SK-N-MC (cell line): ENCODE measurements at regions not wholly inside any gene's neighbourhood (a gene's known extent, or its start where the extent isn't known, plus 50 kb on each side); places are given as distances from the start of the nearest gene placed in this dataset.

ENCODE experiments used
- DNase-seq: peaks from one replicate; pipeline ENCODE4 v3.0.0-alpha.2; 2011; ENCODE audit warnings: low read depth, low spot score
- H3K27ac ChIP-seq: fragments of 200-600 bp; sonication (generic); 2 replicates; pipeline ENCODE4 v1.5.1; 2016; ENCODE audit warnings: mixed run types
- H3K36me3 ChIP-seq: fragments of 200-600 bp; sonication (generic); 2 replicates; pipeline ENCODE4 v1.6.1; 2017; ENCODE audit warnings: antibody characterized with exemption, low read length, mixed read lengths; ENCODE audit not compliant: insufficient read depth
- H3K4me3 ChIP-seq: fragments of 200-600 bp; sonication (generic); 2 replicates; pipeline ENCODE4 v1.5.1; 2016
- H3K9ac ChIP-seq: fragments of 200-600 bp; sonication (generic); 2 replicates; pipeline ENCODE4 v1.8.0; 2017; ENCODE audit warnings: mixed run types, mixed read lengths; ENCODE audit not compliant: insufficient read length
- H3K9me3 ChIP-seq: fragments of 200-600 bp; sonication (generic); 2 replicates; pipeline ENCODE4 v1.6.1; 2017; ENCODE audit warnings: low read depth, mild to moderate bottlenecking, antibody characterized with exemption, low read length, moderate library complexity, mixed read lengths
- EZH2 ChIP-seq: fragments of 200-600 bp; sonication (generic); IDR thresholded peaks from one replicate; pipeline ENCODE4 v1.6.1; 2017; ENCODE audit warnings: antibody characterized with exemption
- FOXP2 ChIP-seq: optimal IDR thresholded peaks from 2 replicates; pipeline ENCODE3; 2011; ENCODE audit warnings: mild to moderate bottlenecking, moderate library complexity; ENCODE audit not compliant: insufficient read depth; ENCODE audit errors: extremely low read length, control extremely low read depth
- POLR2AphosphoS5 ChIP-seq: IDR thresholded peaks from 2 replicates; pipeline ENCODE4 v1.6.1; 2012; ENCODE audit warnings: mild to moderate bottlenecking, low read depth, low read length, borderline replicate concordance

DNA sequence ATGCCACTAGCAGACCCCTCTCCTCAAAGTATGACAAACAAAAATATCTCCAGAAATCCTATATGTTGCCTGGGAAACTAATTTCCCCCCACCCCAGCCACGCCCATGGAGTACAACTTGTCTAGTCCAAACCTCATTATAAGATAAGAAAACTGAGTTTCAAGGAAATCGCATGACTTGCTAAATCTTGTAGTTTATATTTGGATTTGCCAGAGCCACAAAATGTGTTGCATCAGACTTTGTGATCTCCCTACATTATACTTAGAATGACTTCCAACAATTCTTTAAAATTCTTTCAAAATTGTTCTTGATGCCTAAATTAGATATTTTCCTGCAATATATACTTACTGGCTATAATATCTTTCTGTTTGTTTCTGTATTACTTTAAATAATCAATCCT, 1034.4 kb downstream of the IGSF11 start:
- H3K9me3 ChIP-seq, result no peaks in the 10 kb centered on the region
- no peak for TF ChIP-seq EZH2
- TF ChIP-seq POLR2AphosphoS5, result no peak
- no peak for TF ChIP-seq FOXP2
- H3K36me3 ChIP-seq, result no peaks in the 10 kb centered on the region
- no peak overlapping the region for H3K4me3 ChIP-seq
- DNase-seq, result no peak
- H3K9ac ChIP-seq, result no peak overlapping the region
- no peak overlapping the region for H3K27ac ChIP-seq

DNA sequence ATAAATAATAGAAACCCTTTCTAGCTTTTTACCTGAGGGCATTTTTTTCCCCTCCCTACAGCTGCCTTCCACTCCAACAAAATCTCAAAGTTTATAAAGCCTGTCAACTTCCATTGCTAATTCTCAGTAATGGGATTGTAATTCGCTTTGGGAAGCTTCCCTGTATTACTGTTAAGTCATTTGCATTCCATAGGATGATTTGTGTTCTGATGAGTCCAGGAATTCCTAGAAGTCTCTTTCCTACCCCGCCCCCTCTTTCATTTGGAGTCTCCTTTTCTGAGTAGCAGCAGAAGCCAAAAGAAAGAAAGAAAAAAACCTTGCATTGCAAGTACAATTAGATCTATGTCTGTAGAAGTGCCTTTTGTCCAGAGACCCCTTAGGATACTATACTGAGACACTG, 1033.3 kb downstream of the IGSF11 start:
- no peak for DNase-seq
- no peaks in the 10 kb centered on the region for H3K9me3 ChIP-seq
- TF ChIP-seq FOXP2 (no peak), POLR2AphosphoS5 (no peak), EZH2 (no peak)
- no peak overlapping the region for H3K4me3 ChIP-seq
- no peak overlapping the region for H3K9ac ChIP-seq
- H3K36me3 ChIP-seq, result no peaks in the 10 kb centered on the region
- H3K27ac ChIP-seq, result no peak overlapping the region

DNA sequence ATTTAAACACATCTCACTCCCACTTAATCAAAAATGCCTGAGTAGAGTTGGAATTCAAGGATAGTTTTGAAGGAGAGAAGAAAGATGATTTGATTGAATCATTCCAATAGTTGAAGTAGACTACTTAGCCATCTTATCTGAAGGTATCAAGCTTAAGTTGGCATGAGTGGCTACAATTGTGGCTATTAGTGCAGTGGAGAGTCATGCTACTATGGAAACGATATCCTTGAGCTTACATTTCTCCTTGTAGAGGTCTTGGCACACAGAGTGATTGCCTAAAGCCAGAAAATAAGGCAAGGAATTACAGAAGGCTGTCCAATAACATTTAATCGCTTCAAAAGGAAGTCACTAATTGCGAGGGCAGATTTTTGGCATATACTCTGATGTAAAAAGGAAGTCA, 1022.7 kb downstream of the IGSF11 start:
- no peak overlapping the region for H3K27ac ChIP-seq
- no peak for DNase-seq
- TF ChIP-seq POLR2AphosphoS5 (no peak), FOXP2 (no peak), EZH2 (no peak)
- H3K36me3 ChIP-seq, result no peaks in the 10 kb centered on the region
- no peak overlapping the region for H3K4me3 ChIP-seq
- no peaks in the 10 kb centered on the region for H3K9me3 ChIP-seq
- H3K9ac ChIP-seq, result no peak overlapping the region

DNA sequence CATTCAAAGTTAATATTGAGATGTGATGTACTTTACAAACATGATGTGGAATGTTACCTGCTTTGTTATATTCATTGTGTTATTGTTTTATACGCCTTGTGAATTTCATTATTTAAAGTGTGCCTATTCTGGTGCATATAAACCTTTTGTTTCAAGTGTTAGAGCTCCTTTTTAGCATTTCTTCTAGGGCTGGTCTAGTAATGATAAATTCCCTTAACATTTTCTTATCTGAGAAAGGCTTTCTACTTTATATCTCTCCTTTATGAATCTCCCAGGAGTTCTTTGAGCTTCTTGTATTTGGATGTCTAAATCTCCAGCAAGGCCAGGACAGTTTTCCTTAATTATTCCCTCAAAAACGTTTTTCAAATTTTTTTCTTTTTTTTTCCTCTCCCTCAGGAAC, 1005.6 kb downstream of the IGSF11 start:
- H3K9me3 ChIP-seq, result no peaks in the 10 kb centered on the region
- TF ChIP-seq EZH2 (no peak), POLR2AphosphoS5 (no peak), FOXP2 (no peak)
- no peak for DNase-seq
- H3K9ac ChIP-seq, result no peak overlapping the region
- H3K36me3 ChIP-seq, result no peaks in the 10 kb centered on the region
- no peak overlapping the region for H3K4me3 ChIP-seq
- no peak overlapping the region for H3K27ac ChIP-seq

DNA sequence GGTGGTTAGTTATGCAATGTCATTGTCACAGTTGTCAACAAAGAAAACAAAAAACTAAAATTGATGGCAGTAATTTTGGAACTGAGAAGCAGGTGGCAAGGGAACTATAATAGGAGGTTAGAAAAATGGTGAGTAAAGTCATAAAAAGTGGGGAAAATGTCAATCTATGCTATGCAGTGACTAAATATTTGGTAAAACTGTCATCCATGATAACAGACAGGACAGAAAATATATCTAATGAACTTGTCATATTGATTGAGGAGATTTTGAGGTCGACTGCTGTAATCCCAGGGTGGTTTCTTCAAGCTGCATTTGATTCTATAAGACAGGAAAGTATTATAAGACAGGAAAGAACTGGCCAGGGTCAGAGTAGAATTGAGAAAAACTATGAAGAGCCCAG, 998.4 kb downstream of the IGSF11 start:
- Histone ChIP-seq H3K4me3 (no peak overlapping the region), H3K27ac (no peak overlapping the region), H3K9me3 (no peaks in the 10 kb centered on the region), H3K9ac (no peak overlapping the region), H3K36me3 (no peaks in the 10 kb centered on the region)
- TF ChIP-seq FOXP2 (no peak), POLR2AphosphoS5 (no peak), EZH2 (no peak)
- no peak for DNase-seq

DNA sequence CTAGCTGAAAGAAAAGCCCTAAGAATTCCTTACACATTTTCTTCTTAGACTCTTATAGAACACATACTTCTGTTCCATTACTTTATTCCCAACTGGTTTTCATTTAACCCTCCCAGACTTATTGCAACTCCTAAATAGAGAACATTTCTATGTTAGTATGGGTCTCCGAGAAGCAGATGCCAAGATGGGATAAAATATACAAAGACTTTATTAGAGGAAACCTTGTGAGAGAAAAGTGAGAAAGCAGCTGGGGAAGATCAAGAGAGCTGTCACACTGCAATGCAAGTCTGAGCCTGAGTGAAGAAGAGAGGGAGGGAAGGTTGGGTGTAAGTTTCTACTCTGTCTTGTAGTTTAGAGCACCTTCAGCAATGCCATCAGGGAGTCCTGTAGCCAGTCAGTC, 979.3 kb downstream of the IGSF11 start:
- no peaks in the 10 kb centered on the region for H3K36me3 ChIP-seq
- no peak for TF ChIP-seq POLR2AphosphoS5
- no peak for TF ChIP-seq EZH2
- no peak for TF ChIP-seq FOXP2
- DNase-seq, result no peak
- no peak overlapping the region for H3K9ac ChIP-seq
- no peaks in the 10 kb centered on the region for H3K9me3 ChIP-seq
- no peak overlapping the region for H3K27ac ChIP-seq
- H3K4me3 ChIP-seq, result no peak overlapping the region

DNA sequence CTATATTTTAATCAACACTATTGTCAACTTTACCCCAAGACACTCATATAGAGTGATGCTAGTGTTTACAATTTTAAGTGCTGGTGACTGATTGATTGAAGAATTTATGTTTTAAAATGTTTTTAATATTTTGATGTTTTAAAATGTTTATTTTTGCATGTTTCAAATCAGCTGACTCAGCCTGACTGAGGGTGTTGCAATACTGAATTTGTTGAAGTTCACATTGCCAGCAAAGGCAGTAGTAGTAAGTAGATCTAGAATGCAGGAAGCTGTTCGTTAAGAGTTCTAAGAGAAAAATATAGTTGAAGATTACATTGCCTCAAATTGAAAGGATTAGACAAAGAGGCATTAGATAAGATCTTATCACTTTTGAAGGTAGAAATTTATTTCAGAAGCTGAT, 977.6 kb downstream of the IGSF11 start:
- Histone ChIP-seq H3K9me3 (no peaks in the 10 kb centered on the region), H3K36me3 (no peaks in the 10 kb centered on the region), H3K9ac (no peak overlapping the region), H3K4me3 (no peak overlapping the region), H3K27ac (no peak overlapping the region)
- DNase-seq, result no peak
- TF ChIP-seq EZH2 (no peak), FOXP2 (no peak), POLR2AphosphoS5 (no peak)

DNA sequence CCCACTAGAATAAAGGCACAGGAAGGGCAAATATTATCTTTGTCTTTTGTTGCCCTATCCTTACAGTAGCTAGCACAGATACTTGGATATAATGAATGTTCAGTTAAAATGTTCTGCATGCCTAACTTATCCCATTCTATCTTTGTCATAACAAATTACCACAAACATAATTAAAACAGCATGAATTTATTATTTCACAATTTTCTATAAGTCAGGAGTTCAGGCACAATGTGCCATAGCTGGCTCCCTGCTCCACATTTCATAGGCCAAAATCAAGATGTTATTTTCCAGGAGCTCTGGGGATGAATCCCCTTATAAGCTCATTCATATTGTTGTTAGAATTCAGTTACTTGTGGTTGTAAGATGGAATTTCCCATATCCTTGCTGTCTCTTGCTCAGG, 975.5 kb downstream of the IGSF11 start:
- Histone ChIP-seq H3K27ac (no peak overlapping the region), H3K4me3 (no peak overlapping the region), H3K36me3 (no peaks in the 10 kb centered on the region), H3K9ac (no peak overlapping the region), H3K9me3 (no peaks in the 10 kb centered on the region)
- no peak for DNase-seq
- TF ChIP-seq POLR2AphosphoS5, result no peak
- no peak for TF ChIP-seq FOXP2
- TF ChIP-seq EZH2, result no peak

DNA sequence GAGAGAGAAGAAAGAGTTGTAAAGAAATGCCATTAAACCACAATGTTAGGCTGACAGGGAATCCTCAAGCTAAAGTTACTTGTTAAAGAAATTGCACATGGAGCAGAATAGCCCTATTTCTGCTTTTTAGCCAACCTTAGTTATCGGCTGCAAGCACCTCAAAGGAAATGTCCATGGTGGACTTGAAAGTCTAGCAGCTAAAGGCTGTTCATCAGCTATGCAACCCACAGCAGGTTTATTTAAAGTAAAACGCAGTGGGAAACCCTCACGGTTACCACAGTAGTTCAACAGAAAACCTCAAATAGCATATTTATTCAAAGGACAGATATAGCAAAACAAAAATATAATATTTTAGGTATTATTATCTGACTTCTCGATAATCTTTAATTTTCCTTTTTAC, 967.2 kb downstream of the IGSF11 start:
- Histone ChIP-seq H3K36me3 (no peaks in the 10 kb centered on the region), H3K9ac (no peak overlapping the region), H3K27ac (no peak overlapping the region), H3K9me3 (no peaks in the 10 kb centered on the region), H3K4me3 (no peak overlapping the region)
- no peak for DNase-seq
- TF ChIP-seq POLR2AphosphoS5 (no peak), FOXP2 (no peak), EZH2 (no peak)
